LNCaP clone FGC (cell line): ENCODE measurements at regions not wholly inside any gene's neighbourhood (a gene's known extent, or its start where the extent isn't known, plus 50 kb on each side); places are given as distances from the start of the nearest gene placed in this dataset.

ENCODE experiments used
- DNase-seq: peaks from one replicate; pipeline ENCODE4 v3.0.0-alpha.2; 2011; ENCODE audit warnings: low read depth
- H3K4me3 ChIP-seq: 2 replicates; pipeline ENCODE4 v1.5.1; 2011; ENCODE audit warnings: mild to moderate bottlenecking, low read depth, low read length, control low read depth
- CTCF ChIP-seq: IDR thresholded peaks from 2 replicates; pipeline ENCODE4 v1.5.1; 2012; ENCODE audit warnings: mild to moderate bottlenecking; ENCODE audit not compliant: control insufficient read depth, insufficient read depth; ENCODE audit errors: extremely low read depth

- H3K4me3 ChIP-seq, result no peak overlapping the region
- no peak for TF ChIP-seq CTCF
- DNase-seq, result no peak
Observed at GRCh38 chr1:219293410-219293809, 119.7 kb downstream of the LYPLAL1 start.

- H3K4me3 ChIP-seq, result no peak overlapping the region
- no peak for DNase-seq
- no peak for TF ChIP-seq CTCF
Observed at GRCh38 chr1:219292999-219293398, 119.3 kb downstream of the LYPLAL1 start.

GRCh38 chr1:219292341-219292740, 118.7 kb downstream of the LYPLAL1 start:
- H3K4me3 ChIP-seq, result no peak overlapping the region
- TF ChIP-seq CTCF, result no peak
- no peak for DNase-seq

- no peak for DNase-seq
- no peak overlapping the region for H3K4me3 ChIP-seq
- no peak for TF ChIP-seq CTCF
Observed at GRCh38 chr1:219289171-219289570, 115.5 kb downstream of the LYPLAL1 start.

- no peak for DNase-seq
- H3K4me3 ChIP-seq, result no peak overlapping the region
- TF ChIP-seq CTCF, result no peak
Observed at GRCh38 chr1:219283541-219283940, 109.9 kb downstream of the LYPLAL1 start.

- no peak for DNase-seq
Observed at GRCh38 chr1:219281831-219282230, 108.2 kb downstream of the LYPLAL1 start.

More at GRCh38 chr1:219281831-219282230, 108.2 kb downstream of the LYPLAL1 start:
- no peak overlapping the region for H3K4me3 ChIP-seq
- TF ChIP-seq CTCF, result no peak
